HCEC 1CT (cell line): ENCODE measurements at regions not wholly inside any gene's neighbourhood (a gene's known extent, or its start where the extent isn't known, plus 50 kb on each side); places are given as distances from the start of the nearest gene placed in this dataset.
"Not testable (repeated sequence)": the region's sequence is repeated elsewhere in the genome, so short reads cannot be mapped to it uniquely, and the experiment has no call there.

Experiments used
- DNase-seq: peaks from one replicate; pipeline ENCODE4 v3.0.0-alpha.2; 2017

DNA sequence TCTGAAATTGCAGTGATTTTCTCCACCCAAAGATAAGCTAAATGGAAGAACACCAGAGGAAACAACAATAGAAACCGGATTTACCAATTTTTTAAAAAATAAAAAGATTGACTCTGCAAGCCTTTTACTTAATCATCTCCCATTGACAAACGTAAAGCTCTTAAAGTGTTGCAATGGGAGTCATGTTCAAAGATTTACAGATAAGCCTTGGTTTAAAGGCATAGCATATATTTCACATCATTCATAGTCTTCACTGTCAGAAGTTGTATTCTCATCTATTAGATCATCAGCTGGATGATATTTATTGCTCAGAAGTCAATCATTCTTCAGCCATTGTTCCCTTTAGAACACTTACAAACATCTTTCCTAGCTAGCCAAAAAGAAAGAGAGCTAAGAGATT is 397.6 kb downstream of the GBE1 start:
- no peak for DNase-seq

DNA sequence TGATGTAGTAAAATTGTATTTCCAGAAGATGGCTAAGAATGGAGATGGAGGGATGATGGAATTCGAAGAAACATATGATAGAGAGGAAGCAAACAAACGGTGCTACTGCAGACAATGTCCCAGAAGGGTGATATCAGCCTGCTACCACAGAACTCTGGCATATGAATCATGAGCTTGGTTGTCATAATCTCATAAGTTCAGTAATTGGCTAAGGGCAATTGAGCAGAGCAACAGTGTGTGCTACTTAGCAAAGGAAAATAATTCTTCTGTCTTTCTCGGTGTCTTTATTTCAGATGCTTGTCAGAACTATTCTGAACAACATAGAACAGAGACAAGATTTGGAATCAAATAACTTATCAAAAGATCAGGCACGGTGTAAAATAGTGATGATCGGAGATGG is 407.3 kb downstream of the GBE1 start:
- DNase-seq: no peak

DNA sequence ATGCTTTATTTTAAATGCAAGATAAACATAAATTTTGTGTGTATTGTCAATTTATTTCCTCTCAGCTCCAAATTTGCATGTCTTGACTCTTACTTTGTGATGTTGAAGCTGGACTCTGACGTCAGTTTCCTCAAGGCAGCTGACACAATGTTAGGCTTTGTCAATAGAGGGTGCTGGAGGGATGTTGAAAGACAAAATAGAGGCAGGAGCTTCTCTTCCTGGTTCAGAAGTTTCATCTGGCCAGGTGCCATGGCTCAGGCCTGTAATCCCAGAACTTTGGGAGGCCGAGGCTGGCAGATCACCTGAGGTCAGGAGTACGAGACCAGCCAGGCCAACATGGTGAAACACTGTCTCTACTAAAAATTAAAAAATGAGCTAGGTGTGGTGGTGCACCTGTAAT is 408.6 kb downstream of the GBE1 start:
- DNase-seq: no peak

DNA sequence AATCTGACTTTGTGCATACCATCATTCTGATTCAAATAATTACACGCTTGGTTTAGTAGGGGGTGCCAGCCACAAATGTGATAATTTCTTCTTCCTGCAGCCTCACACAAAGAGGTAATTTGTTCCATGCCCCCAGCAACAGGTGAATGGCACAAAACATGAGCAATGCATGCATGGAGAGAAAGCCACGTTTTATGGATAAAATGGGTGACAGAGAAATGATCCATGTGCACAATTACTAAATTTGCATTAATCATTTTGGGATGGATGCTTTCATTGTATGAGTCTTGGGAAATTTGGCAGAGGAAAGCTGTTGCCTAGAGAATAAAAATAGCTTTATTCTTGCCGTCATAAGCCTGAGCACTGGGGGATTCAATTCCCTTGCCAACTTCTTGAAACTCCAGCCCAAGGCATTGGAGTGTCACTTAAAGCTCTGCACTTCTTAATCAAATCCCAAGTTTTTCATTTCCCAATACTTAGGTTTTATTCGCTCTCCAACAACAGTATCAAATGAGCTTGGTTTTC is 411.6 kb downstream of the GBE1 start:
- DNase-seq: no peak

DNA sequence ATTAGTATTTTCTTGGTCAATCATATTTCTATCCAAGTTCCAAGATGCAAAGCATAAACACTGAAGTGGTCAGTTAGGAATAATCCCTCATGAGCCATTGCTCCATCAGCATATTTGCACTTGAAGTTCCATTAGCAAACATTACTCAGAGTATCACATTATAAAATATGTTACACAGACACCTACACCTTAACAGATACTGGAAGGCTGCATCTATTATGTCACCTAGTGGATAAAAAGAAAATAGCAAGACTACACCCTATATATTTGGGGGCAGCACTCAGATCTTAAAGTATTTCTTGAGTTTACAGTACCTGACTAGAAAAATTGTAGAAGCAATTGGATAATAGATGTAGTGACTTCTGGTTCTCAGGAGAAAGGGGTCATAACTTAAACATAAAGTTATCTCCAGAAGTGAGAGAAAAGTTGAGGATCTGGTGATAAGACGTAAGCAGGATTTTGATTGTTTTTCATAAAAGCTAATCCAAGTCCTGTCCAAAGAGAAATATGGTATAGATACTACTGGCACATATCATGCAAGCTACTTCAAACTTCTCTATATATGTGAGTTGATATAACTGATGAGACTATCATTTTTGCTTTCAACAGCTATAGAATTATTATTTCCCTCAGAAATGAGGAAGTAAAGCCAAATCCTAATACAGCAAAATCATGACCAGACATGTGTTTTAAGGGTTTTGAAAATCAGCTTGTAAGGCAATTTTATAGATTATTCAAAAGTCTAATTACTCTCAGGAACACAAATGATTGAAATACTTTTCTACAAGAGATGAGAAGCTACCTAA is 422.2 kb downstream of the GBE1 start:
- peak; percentile 6 for DNase-seq

DNA sequence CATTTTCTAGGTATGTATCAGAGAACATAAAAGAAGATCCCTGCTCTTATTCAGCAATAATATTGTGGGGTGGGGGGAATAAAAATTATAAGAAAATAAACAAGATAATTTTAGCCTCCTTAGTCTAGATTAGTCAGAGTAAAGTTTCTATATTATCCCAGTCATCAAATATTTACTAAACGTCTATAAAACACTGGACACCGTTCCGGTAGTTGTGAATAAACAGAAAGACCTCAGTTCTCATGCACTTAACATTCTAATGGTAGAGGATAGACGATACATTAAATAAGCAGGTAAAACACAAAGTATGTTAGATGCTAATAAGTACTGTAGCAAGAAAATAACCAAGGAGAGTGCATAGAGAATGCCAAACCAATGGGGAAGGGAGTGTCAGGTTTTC is 425.0 kb downstream of the GBE1 start:
- no peak for DNase-seq

DNA sequence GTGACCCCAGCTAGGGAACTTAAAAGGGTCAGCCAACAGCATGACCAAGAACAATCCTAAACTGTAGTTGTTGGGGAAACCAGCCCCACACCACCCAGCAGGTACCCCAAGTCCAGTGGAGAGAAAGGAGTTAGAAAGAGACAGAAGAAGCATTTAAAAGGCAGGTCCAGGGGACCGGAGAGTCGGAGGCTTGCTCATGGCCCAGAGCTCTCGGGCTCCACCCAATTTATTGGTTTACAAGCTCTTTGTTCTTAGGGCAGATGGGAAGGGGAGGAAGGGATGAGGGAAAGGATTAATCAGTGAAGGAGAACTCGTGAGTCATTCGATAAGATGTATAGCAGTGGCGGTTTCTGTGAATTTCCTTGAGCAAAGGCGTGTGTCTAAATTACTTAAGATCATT is 431.6 kb downstream of the GBE1 start:
- DNase-seq: not testable (repeated sequence)

DNA sequence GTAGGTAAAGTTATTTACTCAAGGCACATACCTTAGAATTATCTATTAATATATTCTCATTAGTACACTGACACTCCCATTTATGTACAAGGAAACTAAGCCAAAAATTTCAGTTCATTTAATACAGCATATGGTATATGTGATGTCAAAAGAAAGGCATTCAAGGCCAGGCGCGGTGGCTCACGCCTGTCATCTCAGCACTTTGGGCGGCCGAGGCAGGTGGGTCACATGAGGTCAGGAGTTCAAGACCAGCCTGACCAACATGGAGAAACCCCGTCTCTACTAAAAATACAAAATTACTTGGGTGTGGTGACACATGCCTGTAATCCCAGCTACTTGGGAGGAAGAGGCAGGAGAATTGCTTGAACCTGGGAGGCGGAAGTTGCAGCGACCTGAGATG is 435.2 kb downstream of the GBE1 start:
- no peak for DNase-seq

DNA sequence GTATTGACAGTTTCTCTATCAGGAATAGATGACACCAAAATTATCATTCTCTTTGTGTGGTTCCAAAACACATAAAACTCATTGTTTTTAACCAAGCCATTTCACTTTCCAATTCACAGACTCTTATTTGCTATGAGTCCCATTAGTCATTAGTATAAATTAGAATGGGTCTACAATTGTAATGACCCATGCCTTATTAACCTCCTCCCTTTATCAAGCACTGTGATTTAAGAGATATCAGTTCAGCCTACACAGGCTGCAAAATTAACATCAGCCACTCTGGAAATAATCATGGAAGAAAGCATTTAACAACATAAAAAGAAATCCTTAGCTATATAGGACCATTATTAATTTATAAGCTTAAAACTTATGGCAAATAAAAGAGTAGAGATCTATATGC is 440.6 kb downstream of the GBE1 start:
- no peak for DNase-seq

DNA sequence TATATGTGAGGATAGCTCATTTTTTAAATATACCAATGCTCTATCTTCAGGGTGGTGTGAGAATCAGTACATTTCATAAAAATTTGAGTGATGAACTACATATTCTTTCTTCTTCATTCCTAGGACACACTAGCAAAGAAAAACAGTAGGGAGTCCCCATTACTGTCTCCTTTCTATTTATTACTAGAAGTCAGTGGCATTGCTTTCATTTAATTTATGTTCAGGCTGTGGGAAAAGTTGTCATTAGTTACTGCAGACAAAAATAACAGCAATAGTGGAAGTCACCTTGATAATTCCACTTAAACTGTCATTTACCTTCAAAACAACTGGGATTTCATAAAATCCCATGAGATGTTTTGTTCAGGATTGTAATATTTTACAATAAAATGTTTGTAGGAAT is 446.4 kb downstream of the GBE1 start:
- DNase-seq: no peak

DNA sequence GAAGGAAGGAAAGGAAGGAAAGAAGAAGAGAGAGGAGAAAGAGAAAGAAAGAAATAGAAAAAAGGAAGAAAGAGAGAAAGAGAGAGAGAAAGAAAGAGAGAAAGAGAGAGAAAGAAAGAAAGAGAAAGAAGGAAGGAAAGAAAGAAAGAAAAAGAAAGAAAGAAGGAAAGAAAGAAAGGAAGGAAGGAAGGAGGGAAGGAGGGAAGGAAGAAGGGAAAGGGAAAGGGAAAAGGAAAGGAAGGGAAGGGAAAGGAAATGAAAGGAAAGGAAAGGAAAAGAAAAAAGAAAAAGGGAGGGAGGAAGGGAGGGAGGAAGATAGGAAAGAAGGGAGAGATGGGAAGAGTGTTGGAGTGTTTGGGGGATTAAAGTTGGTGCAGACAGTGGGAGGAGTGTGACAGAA is 450.1 kb downstream of the GBE1 start:
- DNase-seq: no peak

DNA sequence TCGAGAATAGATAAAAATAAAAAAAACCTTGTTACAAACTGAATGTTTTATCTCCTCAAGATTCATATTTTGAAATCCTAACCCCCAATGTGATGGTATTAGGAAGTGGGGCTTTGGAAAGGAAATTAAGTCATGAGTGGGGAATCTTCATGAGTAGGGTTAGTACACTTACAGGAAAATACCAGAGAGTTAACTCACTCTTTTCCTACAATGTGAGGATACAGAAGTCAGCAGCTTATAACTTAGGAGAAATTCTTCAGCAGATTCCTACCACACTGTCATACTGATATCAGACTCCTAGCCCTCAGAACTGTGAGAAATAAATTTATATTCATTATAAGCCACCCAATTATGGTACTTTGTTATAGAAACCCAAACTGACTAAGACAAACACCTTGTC is 453.1 kb downstream of the GBE1 start:
- peak; percentile 26 for DNase-seq

DNA sequence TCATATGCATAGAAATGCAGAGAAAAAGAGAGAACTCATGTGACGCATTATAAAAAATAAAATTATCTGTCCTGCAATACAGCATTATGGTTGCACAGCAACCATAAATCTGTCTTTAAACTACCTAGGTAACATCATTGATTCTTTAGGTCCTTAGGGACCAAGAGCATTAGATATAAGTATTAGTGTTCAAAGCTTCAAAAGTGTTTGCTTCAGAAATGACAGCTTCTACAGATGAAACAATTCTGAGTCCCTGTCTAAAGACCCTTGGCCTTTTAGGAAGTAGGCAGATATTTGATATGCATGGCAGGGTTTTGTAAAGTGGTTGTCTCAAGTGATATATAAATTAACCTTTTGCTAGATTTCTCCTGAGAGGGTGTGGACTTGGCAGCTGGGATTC is 454.2 kb downstream of the GBE1 start:
- DNase-seq: no peak

DNA sequence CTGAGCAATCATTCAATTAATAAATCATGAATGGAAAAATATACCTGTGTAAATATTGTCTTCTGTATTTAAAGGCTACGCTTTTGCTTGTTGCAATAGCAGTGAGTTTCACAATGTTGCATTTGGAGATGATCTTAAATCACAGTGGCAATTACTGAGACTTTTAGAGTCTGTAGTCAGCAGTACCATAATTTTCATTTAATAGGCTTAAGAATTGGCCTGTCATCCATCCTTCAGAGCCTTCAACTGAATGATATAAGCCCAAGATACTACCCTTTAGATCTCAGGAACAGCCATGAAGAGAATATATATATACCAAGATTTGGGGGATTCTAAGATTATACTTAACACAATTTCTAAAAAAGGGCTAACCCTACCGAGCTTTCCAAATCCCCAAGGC is 458.1 kb downstream of the GBE1 start:
- DNase-seq: no peak

DNA sequence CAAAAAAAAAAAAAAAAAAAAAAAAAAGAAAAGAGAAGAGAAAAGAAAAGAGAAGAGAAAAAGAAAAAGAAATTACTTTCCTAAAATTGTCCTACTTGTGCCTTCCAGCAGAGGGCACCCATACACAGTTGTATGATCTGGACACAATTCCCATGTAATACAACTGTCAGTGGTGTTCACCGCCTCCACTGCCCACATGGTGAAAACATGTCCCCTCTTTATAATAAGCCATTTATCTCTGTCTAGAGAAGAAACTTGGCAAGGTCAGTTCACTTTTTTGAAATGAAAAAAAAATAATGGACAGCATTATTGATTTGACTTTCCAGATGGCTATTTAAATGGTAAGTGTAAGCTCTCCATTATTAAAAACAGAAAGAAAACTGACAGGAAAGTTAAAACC is 459.4 kb downstream of the GBE1 start:
- peak; percentile 8 for DNase-seq

DNA sequence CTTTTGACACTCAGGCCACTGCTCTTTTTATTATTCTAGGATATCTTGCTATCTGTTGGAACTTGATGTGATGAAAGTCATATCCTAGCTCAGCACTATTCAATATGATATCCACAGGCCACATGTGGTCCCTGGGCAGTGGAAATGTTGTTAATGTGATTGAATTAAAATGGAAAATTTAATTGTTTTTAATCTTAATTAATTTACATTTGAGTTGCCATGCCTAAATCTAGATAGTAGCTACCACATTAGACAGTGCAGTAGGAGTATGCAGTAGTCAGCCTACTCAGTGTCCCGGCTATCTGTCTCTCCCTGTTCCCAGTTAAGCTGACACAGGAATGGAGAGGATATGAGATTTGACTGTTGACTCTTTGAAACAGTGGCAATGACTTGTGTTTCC is 460.2 kb downstream of the GBE1 start:
- DNase-seq: no peak

DNA sequence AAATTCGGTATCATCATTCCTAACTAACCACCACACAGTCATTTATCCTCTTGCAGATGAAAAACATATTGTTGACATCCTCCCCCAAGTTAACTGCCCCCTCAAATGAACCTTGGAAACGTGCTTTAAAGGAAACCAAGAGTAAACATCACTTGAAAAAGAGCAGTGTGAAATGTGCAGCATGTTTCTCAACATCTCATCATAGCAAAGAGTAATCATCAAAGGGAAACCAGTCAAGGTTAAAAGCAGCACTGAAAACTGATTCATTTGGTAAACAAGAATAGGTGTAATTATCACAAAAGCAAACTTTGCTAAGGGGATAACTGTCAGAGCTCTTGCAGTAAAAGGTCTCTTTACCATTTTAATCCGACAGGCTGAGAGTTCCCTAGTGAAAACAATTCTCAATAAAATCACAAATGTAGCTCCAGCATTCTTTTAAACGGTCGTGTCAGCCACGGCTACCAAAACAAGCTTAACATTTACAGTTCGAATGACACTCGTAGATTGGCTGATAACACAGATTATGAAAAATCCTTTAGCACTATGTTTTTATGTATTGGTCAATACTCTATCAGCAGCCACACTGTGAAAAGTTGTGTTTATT is 461.0 kb downstream of the GBE1 start:
- no peak for DNase-seq

DNA sequence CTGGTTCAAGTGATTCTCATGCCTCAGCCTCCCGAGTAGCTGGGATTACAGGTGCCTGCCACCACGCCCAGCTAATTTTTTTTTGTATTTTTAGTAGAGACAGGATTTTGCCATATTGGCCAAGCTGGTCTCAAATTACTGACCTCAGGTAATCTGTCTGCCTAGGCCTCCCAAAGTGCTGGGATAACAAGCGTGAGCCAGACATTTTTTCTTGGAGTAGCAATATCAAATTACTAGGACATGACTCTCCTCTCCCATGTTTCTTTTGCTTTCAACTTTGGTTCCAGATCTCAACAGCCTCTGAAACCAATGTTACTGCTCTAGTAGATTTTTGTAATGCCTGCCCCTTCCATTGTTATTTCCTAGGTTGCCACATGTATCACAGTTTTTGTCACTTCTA is 462.0 kb downstream of the GBE1 start:
- DNase-seq: no peak

DNA sequence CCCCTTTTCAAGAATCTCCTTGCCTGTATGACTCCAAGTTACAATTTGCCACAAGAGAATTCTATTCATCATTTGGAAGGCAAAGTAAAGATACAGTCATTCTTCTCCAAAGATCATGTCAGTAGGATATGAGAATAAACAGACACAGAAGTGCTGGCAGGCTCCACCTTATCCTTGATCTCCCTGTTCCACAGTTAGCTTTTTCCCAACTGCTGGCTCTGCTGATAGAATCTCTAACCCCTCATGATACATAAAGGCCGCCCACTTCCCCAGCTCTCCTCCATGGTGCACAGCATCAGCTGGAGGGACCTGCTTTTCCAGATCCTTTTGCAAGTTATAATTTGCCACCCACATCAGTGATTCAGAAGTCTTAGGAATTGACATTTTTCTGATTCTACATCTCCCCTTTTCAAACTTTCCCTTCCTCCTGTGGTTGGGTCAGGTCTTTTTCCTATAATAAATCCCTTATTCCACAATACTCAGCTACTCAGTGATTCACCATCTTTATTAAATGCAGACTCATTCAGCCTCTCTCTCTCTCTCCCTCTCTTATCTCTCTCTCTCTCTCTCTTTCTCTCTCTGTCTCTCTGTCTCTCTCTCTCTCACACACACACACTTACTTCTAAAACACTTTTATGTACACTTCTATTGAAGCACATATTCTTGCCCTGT is 465.4 kb downstream of the GBE1 start:
- no peak for DNase-seq

DNA sequence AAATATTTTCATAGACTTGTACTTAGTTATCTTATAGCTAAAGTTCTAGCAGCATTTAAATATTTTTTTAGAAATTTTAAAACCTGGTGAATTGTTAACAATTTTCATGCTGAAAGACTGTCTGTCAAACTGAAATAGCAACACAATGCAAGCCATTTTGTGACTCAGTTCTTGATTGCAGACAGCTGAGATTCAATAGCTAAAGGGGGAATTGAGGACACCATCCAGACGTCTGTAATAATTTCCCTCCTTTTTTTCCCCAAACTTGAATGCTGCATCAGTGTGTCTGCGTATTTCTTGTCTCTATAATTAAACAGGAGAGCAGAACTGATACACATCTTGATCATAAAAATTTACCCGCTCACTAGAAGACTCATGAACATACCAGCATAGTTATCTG is 468.3 kb downstream of the GBE1 start:
- no peak for DNase-seq

DNA sequence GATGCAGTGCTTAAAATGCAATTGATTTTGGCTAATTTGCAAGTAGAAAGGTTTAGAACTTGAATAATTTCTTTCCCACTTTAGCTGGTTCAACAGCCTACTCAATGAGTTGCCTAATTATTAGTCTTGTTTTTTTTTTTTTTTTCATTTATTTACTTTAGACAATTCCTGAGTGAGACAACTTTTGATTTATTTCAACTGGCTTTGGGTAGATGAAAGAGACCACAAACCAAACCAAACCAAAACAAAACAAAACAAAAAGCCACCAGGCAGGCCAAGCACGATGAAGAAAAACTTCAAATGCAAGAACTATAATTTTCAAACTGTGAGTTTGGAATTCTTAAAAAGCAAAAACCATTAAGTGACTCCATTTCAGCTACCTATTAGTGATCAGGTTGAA is 469.9 kb downstream of the GBE1 start:
- no peak for DNase-seq

DNA sequence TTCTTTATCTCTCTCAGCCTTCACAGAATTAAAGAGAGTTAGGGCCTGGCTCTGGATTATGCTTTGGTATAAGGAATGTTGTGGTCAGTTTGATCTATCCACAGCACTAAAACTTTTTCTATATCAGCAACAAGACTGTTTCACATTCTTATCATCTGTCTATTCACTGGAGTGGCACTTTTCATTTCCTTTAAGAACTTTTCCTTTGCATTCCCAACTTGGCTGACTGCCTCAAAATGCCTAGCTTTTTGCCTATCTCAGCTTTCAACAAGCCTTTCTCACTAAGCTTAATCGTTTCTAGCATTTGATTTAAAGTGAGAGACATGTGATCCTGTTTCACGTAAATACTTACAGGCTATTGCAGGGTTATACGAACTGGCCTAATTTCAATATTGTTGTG is 471.8 kb downstream of the GBE1 start:
- no peak for DNase-seq

DNA sequence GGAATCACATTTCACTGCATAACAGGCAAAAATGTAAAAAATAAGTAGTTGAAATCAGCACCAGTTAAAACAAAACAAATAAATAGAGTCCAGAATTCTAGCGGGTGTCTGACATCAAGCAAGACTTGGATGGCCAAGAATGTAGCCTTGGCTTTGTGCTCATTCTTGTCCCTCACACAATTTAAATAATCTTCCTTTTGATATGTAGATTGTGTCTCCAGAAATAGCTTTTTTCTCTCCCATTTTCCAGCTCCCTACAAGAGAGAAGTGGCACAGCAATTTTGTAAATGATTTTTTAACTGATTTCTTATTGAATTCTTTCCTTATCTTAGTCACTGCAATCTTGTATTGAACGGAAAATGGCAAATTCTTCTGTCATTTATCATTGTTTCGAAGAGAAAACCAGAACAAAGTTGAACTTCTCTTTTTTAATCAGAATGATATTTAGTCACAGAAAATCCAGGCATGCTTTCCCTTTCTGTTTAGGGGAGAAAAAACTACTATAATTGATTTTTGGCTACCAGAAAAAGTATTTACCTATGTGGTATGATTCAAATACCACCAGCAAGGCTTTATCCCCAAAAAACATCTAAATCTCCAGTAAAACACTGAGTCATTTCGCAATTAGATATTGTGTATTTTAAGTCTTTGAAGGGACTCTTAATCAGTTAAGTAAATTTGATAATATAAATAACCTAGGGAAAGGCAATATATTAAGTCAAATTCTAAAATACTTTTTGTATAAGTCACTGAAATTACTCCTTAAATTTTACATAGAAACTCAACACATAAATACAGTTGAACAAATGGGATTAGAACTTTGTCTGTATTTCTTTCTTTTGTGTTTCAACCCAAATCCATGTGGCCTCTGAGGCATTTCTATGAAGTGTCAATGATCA is 481.7 kb downstream of the GBE1 start:
- DNase-seq: peak; percentile 1
